ENCODE measurements at regions not wholly inside any gene's neighbourhood (a gene's known extent, or its start where the extent isn't known, plus 50 kb on each side); places are given as distances from the start of the nearest gene placed in this dataset.
A peak's percentile ranks its signal among the peaks of the same experiment; 100 is the strongest.
"Not testable (repeated sequence)": the region's sequence is repeated elsewhere in the genome, so short reads cannot be mapped to it uniquely, and the experiment has no call there.

DNA sequence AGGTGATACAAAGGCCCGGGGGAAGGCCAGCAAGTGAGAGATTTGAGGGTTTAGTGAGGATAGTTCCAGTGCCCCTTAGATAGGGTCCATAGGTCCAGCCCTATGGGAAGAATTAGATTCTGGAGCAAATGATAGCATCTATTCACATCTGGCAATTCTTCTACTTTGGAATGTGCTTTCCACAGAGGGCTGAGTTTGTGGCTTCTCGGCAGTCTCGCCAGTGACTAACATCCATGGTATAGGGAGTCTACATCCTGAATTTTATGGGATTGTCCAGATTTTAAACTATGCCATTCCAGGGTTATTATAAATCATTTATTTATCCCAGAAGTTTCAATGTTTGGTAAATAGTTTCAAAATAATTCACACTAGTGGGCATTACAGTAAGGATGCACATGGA lies 207.3 kb upstream of the ADO start:
- DNase-seq = no peak

DNA sequence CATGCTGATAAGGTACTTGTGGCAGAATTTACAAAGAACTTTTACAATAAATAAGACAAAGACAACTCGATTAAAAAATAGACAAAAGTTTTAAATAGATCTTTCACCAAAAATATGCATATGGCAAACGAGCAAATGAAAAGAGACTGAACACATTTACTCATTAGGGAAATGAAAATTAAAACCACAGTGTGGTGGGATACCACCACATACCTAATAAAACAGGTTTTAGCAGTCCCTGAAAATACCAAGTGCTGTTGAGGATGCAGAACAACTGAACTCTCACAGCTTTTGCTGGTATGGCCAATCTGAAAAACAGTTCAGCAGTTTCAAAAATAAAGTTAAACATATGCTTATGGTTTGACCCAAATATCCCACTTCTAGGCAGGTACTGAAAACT lies 205.4 kb upstream of the ADO start:
- no peak for DNase-seq

DNA sequence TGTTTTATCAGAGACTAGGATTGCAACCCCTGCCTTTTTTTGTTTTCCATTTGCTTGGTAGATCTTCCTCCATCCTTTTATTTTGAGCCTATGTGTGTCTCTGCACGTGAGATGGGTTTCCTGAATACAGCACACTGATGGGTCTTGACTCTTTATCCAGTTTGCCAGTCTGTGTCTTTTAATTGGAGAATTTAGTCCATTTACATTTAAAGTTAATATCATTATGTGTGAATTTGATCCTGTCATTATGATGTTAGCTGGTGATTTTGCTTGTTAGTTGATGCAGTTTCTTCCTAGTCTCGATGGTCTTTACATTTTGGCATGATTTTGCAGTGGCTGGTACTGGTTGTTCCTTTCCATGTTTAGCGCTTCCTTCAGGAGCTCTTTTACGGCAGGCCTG lies 198.0 kb upstream of the ADO start:
- not testable (repeated sequence) for DNase-seq

DNA sequence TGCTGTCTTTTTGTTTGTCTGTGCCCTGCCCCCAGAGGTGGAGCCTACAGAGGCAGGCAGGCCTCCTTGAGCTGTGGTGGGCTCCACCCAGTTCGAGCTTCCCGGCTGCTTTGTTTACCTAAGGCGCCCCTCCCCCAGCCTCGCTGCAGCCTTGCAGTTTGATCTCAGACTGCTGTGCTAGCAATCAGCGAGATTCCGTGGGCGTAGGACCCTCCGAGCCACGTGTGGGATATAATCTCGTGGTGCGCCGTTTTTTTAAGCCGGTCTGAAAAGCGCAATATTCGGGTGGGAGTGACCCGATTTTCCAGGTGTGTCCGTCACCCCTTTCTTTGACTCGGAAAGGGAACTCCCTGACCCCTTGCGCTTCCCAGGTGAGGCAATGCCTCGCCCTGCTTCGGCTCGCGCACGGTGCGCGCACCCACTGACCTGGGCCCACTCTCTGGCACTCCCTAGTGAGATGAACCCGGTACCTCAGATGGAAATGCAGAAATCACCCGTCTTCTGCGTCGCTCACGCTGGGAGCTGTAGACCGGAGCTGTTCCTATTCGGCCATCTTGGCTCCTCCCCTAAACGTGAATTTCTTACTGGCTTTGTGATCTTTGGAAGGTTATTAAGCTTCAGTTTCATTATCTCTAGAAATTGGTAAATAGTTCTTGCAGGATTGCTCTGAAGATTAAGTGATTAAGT lies 196.2 kb upstream of the ADO start:
- not testable (repeated sequence) for DNase-seq

DNA sequence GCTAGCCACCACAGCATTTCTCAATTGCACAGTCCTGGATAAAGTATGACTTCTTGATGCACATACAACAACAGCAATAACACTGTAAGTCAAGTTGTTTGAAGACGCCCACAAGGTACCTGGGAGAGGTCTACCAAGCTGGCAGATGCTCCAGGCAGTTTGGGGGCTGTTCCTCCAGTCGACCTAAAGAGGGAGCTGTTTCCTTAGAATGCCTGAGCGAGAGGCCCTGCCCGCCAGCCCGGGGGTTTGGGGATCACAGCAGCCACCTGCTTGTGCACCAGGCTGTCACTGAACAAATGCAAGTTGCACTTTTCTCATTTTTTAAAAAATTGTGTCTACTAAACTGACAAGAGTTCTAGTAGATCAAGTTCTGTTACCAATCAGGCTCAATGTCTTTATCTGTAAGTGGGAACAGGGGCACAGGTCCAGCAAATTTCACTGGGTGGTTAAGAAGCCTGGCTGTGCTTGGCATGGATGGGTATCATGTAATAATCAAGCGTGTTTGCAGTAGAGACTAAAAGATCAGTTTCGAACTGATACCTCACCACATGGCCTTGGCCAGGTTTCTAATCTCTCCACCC lies 193.8 kb upstream of the ADO start:
- DNase-seq = peak; percentile 66 to 83

DNA sequence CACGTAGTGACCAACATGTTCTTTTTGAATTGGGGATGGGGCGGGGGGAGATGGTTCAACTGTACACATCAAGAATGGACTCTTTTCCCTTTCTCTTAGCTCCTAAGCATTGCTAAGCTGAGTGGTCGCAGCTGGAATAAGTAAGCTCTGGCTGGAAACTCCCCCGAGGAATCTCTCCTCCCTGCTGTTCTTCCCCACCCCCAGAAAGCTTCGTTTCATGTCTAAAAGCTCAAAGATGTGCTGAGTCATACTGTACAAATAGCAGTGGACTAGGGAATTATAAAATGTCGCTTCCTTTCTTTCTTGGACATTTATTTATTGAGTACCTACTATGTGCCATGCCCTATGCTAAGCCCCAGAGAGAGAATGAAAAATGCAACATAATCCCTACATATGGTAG lies 191.1 kb upstream of the ADO start:
- no peak for DNase-seq

DNA sequence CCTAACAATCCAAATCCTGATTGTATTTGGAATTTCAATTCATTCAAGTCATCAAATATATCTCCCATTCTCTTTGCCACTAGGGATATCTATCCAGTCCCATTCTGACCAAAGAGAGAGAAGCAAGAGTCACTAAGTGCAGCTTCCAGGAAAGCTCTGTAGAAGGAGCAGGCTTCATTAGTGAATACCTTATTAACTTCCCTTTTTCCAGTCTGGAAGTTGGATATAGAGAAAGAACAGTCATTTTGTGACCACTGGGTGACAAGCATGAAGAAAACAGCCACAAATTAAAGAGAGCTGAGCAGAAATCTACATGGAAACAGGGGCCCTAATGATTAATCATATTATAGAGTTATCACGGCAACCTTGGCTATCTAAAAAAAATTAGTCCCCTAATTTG lies 190.7 kb upstream of the ADO start:
- DNase-seq = no peak

DNA sequence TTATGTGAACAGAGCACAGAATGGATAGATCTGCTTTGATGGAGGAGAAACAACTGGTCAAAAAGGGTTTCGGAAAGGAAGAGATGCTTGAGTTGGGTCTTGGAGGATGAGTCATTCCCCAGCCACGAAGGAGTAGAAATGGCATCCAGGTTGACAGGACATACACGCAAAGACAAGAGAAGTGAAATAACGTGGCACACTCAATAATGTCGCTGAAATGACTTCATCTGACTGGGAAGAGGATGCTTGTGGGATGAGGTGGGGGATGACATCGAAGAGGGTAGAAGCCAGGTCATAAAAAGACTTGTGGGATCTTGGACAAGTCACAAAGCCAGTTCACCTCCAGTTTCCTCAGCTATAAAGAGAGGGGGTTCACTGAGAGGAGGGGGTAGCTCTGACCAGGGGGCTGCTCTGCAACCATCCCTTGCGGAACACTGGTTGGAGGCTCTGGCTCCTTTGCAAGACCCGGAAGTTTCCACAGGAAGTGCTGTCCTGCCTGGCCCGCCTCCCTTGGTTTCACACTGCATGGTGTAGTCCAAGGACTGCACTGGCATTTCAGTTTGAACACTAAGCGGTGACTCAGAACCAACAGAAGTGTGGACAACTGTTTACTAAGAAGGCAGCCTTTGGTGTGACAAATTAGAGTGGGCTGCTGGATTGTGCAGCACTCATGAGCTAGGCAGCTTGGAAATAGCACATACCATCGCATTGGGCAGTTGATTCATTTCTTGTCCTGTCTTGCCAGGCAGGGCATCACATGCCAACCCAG lies 189.9 kb upstream of the ADO start:
- no peak for DNase-seq

DNA sequence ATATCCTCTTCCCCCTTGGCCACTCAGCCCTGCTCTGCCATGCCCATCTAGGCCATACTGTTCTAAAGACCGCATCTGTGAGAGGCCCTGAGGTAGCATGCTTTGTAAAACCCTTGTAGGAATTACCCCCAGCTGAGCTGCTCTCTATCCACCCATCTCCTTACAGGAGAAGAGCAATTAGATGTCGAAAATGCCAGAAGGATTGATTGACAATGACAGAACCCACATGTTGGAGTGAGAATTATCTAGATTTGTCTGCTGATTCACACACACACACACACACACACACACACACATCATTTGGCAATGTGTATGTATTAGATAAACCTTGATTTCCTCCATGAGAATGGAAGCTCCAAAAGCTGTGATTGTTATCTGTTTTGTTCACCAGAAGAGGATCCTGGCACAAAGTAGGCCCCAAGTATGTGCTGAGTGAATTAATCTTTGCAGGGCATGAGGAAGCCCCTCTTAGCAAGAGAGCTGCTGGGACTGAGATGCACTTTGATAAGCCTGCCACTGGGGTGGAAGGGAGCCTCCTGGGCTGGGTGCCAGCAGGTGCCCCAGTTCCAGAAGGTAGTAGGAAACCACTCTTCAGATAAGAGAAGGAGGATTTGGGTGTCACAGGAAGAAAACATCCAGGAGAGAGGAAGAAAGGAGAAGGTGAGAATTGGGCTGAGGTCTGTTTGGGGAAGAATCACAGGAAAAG lies 187.5 kb upstream of the ADO start:
- no peak for DNase-seq

DNA sequence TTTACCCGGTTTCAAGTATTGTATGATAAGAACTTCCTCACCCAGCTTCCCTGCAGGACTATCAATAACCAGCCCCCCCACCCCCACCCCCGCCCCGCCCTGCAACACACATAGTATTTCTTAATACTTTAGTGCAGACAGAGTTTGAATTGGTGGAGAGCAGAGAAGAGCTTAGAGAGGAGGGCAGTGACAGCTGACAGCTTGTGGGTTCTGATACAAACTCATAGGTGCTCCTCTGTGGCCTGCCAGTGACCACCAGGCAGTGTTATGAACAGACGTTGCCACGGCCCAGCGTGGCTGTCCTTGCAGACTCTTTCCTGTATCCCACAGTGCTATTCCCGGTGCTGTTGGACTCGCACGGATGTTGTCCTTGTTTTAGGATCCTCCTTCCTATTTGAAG lies 186.9 kb upstream of the ADO start:
- no peak for DNase-seq

DNA sequence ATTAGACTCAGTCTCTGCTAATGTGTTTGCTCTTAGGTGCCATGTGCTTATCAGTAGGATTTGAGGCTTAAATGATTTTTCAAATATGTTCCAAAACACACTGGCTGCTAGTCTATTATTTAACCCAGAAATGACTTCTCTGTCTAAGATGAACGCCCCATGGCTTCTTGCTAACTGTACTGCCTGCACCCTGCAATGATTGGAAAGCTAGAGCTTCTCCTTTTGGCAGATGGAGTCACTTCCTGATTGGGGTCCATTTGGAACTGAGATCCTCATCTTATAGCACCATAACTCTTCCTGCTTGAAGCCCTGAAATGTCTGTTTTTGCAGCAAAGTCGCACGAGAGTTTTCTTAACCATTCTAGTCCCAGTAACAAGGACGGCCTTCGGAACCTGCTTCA lies 186.5 kb upstream of the ADO start:
- no peak for DNase-seq

DNA sequence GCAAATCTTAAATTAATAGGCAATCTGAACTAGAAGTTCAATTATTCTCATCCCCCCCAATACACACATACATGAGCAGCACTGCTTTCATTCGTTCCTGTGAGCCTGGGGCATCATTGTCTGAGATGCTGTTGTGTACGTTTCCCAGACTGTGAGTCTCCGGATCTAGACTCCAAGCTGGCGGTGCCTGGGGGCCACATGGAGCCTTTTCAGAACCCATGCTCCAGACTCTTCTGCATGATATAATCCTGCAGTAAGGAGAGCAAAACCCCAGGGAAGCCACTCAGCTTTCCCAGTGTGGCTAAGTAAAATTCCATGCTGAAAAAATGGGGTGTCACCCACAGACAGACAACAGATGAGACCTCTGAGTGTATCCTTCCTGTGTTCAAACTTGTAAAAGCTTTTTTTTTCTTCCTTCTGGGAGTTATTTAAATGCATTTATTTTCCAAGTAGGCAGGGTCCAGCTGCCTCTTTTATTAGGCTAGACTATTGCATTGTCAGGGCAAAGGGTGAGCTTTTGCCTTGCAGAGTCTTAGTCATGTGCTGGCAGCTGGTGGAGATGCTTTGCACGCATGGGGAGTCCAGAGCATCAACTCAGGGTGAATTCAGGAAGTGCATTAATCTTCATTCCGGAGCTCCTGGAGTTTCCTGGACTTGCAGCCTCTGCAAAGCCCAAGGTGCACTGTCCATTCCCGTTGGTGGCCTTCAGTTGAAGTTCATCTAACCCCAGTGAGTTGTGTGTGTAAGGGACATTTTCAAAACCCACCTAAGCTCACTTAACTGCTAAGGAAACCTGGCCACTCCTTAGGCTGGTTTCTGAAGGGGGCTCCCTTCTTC lies 185.7 kb upstream of the ADO start:
- no peak for DNase-seq

DNA sequence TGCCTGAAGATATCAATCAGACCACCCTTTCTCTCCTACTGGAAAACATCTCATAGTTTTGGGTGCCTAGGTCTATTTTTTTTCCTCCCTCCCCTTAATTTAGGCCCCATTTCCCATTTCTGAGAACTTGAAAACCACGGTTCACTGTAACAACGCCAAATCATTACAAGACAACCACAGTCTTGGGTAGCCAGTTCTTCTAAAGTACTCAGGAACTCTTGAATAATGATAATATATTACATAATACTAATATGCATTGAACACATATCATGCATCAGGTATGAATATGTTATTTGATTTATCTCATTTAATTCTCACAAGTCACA lies 185.1 kb upstream of the ADO start:
- DNase-seq = no peak

DNA sequence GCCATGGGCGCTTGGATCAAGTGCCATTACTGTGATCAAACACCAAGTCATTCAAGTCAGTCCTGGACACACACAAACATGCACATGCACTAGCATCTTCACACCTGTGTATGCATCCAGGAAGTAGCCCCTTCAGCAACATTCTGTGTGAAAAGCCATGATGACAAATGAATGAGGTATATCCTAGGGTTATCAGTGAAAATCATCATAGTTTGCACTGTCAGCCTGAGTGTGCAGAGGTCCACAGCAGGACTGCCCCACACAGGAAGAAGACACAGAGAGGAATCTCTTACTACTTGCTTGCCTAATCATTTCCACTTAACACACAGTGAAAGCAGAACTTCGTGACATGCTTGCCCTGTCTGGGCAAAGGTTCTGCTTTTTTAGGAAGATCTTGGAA lies 184.0 kb upstream of the ADO start:
- DNase-seq = no peak

DNA sequence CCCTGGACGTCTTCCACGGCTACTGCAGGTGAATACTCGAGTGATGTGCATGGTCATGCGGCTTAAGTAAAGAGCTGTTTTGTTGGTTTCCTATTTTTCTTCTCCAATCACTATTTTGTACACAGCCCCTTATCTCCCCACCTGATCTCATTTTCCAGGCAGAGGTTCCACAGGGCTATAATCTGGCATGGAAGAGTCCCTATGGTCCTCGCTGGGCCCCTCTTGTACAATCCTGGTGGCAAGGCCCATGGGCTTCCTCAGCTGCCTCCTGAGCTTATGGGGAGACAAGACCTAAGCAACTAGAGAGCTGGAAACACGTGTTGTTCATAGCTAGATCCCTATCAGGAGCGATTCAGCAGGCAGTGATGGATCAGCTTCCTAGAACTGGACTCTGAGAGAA lies 181.3 kb upstream of the ADO start:
- DNase-seq = no peak

DNA sequence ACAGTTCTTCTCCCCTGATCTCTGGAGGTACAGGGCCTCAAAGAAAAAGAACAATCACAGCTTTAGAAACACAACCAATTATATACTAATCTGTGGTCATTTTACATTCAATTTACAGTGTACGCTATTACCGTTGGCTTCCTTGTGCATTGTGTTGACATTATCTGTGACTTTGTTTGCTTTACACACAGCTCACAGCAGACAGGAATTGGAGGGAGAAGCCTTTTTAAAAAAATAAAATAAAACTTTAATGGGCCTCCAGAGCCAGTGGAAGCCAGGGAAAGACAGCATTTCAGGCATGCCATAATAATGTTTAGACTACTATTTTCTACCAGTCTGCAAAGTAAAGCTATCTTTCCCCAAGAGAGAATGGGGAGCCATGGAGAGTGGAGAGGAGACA lies 179.0 kb upstream of the ADO start:
- DNase-seq = no peak

DNA sequence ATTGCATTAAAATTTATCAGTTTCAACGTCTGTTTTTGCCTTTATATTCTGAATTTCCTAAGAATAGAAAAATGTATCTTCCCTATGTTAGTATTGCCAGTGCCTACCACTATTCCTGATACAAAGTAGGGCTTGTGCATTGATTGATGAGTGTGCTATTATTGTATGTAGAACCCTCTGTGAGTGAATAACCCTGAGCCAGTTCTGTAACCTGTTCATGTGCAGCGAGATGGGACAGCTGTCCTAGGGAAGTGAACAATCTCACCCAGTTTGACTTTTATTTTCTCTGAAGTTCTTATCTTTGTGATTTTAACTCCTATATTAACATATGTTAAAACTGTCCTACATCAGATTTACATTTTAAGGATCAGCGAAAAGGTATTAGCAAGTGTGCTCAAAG lies 178.4 kb upstream of the ADO start:
- DNase-seq = no peak

DNA sequence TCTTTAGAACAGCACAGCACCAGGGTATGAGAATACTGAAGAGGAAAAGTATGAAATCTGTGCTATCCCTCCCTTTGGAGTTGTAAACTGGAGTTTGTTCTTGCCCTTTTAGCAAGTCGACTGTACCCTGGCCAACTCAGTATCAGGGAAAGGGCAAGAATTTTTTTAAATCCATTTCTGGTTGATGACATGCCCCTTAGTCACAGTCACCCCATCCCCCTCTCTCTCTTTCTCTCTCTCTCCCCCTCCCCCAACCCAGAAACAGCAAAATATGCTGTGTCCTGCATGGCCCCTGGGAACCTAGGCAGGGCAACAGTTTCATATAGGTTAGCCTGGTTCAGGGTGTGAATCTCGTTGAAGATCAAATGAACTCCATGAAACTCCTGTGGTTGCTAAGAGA lies 177.7 kb upstream of the ADO start:
- no peak for DNase-seq

DNA sequence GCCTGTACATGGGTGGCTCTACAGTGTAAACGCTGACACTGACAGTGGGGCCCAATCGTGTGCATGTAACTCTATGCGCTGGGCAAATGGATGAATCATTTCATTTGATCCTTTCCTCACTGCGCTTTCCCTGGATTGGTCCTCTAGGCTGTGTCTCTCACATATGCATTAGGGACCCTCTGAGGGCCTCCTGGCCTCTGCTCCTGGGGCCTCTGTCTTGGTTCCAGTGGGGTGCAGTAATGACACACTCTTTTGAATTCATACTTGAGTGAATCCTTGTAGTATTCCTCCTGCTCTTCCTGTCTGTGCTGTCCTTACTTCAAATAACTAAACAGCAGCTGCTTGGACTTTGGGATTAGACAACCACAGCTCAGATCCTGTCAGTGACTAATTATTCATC lies 176.5 kb upstream of the ADO start:
- no peak for DNase-seq

DNA sequence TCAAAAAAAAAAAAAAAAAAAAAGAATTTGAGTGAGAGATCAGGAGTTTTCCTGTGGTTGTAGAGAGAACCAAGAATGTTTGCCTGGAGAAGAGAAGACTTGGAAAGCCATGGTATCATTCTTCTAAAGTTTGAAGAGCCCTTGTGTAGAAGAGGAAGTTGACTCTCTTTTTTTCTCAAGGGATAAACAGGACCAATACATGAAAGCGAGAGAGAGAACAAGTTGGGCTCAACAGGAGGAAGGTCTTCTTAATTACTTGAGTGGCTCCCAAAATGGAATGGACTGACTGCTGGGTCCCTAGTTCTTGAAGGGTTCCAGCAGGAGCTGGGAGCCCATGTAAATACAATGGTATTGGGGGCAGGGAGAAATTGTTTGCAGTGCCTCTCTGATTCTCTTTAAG lies 173.3 kb upstream of the ADO start:
- DNase-seq = no peak

DNA sequence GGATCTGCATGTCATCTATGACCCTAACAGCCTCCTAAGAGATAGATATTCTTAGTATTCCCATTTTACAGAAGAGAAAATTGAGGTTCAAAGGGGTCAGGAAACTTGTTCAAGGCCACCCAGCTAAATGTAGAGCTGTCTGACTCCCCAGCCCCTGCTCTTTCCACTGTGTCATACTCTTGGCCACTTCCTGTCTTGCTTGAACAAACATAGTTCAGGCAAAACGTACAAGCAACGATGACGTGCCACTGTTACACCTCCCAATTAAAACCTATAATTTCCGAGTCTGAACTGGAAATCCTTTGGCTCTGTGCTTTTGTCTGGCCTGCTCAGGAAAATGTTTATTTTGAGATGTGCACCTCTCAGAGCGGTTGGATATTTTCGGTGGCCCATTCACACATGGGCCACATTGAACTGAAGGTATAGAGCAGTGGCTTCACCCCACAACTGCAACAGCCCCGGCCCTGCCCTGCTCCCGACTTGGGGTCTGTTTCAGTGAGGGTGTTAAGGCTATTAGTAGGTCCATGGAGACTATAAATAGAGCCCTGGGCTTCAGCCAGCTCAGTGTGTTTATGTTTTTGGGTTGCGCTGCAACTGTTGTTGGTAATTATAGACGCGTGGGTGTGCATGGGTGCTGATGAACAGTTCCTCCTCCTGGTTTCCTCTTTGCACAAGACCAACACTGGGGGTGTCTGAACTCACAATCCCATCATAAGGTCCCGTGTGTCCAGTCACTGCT lies 172.3 kb upstream of the ADO start:
- DNase-seq = peak in 1 of 2 experiments; percentile 69

DNA sequence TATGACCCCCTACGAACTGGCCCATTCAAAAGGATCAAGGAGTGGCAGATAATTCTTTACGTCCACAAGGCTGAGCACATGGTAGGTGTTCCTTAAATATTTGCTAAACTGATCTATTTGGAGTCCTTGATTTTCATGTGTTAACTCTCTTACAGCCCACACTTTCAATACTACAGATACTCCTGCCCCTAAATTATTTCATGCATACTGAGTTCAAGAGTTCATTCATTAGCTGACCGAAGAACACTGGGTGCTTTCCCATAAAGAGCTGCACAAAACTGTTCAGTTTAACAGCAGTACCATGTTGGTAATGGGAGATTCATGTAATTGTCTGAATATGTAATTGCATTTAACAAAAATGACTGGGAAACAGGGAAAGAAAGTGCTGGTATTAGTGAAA lies 170.5 kb upstream of the ADO start:
- no peak for DNase-seq
